Lung (tissue), 11 donors: ENCODE measurements at regions not wholly inside any gene's neighbourhood (a gene's known extent, or its start where the extent isn't known, plus 50 kb on each side); places are given as distances from the start of the nearest gene placed in this dataset.

Experiments used
- ATAC-seq: fragments of 200-7000 bp; cut with Tn5 transposase; one replicate; pipeline ENCODE4 v1.9.1; 2020; ENCODE audit warnings: moderate number of reproducible peaks; ENCODE audit not compliant: insufficient read depth, low FRiP score
- DNase-seq, 3 donors: peaks; one replicate each; pipeline ENCODE4 v3.0.0-alpha.2; 2013 to 2017
- H3K27ac ChIP-seq, 2 donors: one replicate each; pipeline ENCODE4 v1.5.1; 2013; ENCODE audit warnings: mild to moderate bottlenecking in 2 of 2, moderate library complexity in 2 of 2, control low read depth in 1 of 2, inconsistent platforms in 1 of 2, low read depth in 1 of 2, low read length in 1 of 2
- H3K27me3 ChIP-seq, 3 donors: one replicate each; pipeline ENCODE4 v1.5.1; 2013; ENCODE audit warnings: low read length in 2 of 3; ENCODE audit not compliant: control insufficient read depth in 3 of 3, insufficient read depth in 3 of 3
- H3K36me3 ChIP-seq, 4 donors: one replicate each; pipeline ENCODE4 v1.5.1; 2013; ENCODE audit warnings: low read length in 4 of 4, mild to moderate bottlenecking in 1 of 4, moderate library complexity in 1 of 4; ENCODE audit not compliant: control insufficient read depth in 4 of 4, insufficient read depth in 4 of 4
- H3K4me1 ChIP-seq, 5 donors: one replicate each; pipeline ENCODE4 v1.5.1; 2013; ENCODE audit warnings: low read length in 5 of 5, mild to moderate bottlenecking in 2 of 5, moderate library complexity in 1 of 5; ENCODE audit not compliant: control insufficient read depth in 5 of 5, insufficient read depth in 5 of 5
- H3K4me3 ChIP-seq: one replicate; pipeline ENCODE4 v1.5.1; 2013; ENCODE audit warnings: mild to moderate bottlenecking, control low read depth, moderate library complexity
- H3K9ac ChIP-seq, 2 donors: one replicate each; pipeline ENCODE4 v1.5.1; 2013; ENCODE audit warnings: low read length in 2 of 2, control low read depth in 1 of 2; ENCODE audit not compliant: insufficient read depth in 1 of 2
- H3K9me3 ChIP-seq, 4 donors: one replicate each; pipeline ENCODE4 v1.5.1; 2013; ENCODE audit warnings: low read length in 3 of 4, mild to moderate bottlenecking in 1 of 4, moderate library complexity in 1 of 4; ENCODE audit not compliant: control insufficient read depth in 4 of 4, insufficient read depth in 3 of 4
- WGBS, 2 donors: extraction: QIAGEN DNeasy Blood & Tissue Kit; methylation state at CpG; one replicate each; pipeline ENCODE4 v1.1.7; 2013; 5-methylcytosine and 5-hydroxymethylcytosine counted together
- TF ChIP-seq, protein P1 (sequence below): IDR thresholded peaks from 2 replicates; pipeline ENCODE4 v1.5.1; 2012; ENCODE audit warnings: mild to moderate bottlenecking; ENCODE audit errors: control extremely low read depth, extremely low read depth
- donor health status: control.
- donor health status: control.
- donor health status: Bipolar disorder and iron deficiency.
- donor health status: healthy.
- donor health status: DM: yes; HTN: yes; CAD: no.

DNA sequence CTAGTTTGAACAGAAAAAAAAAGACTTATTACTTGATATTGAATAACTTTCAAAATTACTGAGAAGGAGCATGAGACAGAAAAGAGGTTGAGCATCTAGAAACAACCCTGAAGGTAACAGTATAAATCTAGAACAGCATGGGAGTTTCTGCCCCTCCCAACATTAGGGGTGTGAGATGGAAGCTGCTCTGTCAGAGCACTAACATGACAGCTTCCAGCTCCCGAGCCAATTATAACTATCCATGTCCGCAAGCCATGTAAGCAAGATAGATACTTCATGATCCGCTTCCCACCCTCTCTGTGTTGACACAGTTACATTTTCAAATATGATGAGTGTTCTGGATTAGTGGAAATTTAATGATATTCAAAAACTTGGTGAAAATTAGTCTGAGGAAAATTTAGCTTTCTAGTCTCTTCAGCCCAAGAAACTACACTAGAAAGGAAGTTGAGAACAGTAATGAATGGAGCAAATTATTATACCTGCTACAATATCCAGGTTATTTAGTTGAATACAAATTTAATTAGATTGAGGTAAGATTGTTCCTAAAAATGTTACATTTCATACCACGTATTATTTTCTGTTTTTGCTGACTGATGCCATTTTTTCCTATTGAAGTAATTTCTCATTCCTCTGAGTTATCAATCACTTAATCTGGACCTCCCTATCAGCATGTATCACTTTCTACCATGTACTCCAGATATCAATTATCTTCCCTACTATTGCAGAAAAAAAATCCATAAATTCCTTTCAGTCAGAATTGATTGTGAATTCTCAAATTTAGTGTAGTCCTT, 129.3 kb upstream of the SLIT2 start:
- DNase-seq (no peak), ATAC-seq (no peak)
- Histone ChIP-seq H3K9ac (no peak overlapping the region), H3K9me3 (no peaks in the 10 kb centered on the region), H3K4me1 (no peaks in the 10 kb centered on the region), H3K36me3 (no peaks in the 10 kb centered on the region), H3K4me3 (no peak overlapping the region), H3K27me3 (no peaks in the 10 kb centered on the region), H3K27ac (no peak overlapping the region)
- TF ChIP-seq, protein P1, sequence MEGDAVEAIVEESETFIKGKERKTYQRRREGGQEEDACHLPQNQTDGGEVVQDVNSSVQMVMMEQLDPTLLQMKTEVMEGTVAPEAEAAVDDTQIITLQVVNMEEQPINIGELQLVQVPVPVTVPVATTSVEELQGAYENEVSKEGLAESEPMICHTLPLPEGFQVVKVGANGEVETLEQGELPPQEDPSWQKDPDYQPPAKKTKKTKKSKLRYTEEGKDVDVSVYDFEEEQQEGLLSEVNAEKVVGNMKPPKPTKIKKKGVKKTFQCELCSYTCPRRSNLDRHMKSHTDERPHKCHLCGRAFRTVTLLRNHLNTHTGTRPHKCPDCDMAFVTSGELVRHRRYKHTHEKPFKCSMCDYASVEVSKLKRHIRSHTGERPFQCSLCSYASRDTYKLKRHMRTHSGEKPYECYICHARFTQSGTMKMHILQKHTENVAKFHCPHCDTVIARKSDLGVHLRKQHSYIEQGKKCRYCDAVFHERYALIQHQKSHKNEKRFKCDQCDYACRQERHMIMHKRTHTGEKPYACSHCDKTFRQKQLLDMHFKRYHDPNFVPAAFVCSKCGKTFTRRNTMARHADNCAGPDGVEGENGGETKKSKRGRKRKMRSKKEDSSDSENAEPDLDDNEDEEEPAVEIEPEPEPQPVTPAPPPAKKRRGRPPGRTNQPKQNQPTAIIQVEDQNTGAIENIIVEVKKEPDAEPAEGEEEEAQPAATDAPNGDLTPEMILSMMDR = no peak
- WGBS, 2 donors = 79 to 88% methylated on average over 4 of the region's 4 CpGs

DNA sequence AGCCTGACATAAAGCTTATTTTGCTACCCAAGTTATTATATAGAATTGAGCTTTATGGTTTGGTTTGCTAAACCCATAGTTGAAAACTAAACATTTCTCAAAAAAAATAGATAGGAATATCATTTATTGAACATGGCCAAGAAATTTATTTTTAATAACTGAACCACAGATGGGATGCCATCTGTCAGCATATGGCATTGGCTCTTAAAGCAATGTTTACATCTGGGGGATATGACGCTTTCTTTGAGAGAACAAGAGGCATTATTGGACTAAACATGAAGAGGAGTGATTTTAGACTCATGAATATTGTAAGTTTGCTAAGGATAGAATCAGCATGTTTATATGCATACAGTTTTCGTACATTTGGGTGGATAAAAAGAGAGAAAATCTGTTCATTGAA, 132.6 kb upstream of the SLIT2 start:
- no peak overlapping the region for H3K9ac ChIP-seq
- TF ChIP-seq, protein P1 = no peak
- ATAC-seq (no peak), DNase-seq (peak in 2 of 3 donors; percentile 12 to 20)
- no peaks in the 10 kb centered on the region for H3K4me1 ChIP-seq
- no peaks in the 10 kb centered on the region for H3K36me3 ChIP-seq
- no peaks in the 10 kb centered on the region for H3K27me3 ChIP-seq
- 71 to 81% methylated on average over 2 of the region's 2 CpGs for WGBS, 2 donors
- H3K4me3 ChIP-seq = no peak overlapping the region
- no peak overlapping the region for H3K27ac ChIP-seq
- H3K9me3 ChIP-seq = no peaks in the 10 kb centered on the region

DNA sequence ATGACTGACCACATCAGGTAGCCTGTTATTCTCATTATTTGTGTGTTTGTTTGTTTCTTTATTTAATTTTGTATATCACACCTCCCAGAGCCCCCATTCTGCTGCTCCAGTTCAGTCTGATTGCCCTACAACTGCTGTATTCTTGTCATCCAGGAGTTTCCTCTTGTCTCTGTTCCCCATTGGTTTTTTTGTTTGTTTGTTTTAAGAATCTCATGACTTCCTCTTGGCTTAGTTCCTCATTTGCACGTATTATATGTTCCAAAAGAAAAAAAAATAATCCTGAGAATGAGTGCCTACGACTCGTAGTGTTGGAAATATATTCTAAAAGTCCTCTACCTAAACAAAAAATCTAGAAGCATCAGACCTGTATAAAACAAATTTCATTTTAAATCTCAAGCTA, 142.3 kb upstream of the SLIT2 start:
- WGBS, 2 donors = 14 to 20% methylated on average over 3 of the region's 3 CpGs

More for the DNA sequence above, 142.3 kb upstream of the SLIT2 start:
- no peak overlapping the region for H3K4me3 ChIP-seq
- no peak overlapping the region for H3K27ac ChIP-seq
- H3K36me3 ChIP-seq = no peaks in the 10 kb centered on the region
- peaks cover 0 to 3% (median 0%) of the 10 kb centered on the region in 4 donors for H3K9me3 ChIP-seq
- H3K27me3 ChIP-seq = no peaks in the 10 kb centered on the region
- TF ChIP-seq, protein P1 = no peak
- ATAC-seq = no peak
- H3K9ac ChIP-seq = no peak overlapping the region
- no peaks in the 10 kb centered on the region for H3K4me1 ChIP-seq
- peak in 2 of 3 donors; percentile 29 to 35 for DNase-seq
